Karpas-422 (cell line): ENCODE measurements at regions not wholly inside any gene's neighbourhood (a gene's known extent, or its start where the extent isn't known, plus 50 kb on each side); places are given as distances from the start of the nearest gene placed in this dataset.

ENCODE experiments used
- DNase-seq: peaks from one replicate; pipeline ENCODE4 v3.0.0-alpha.2; 2015
- H2AFZ ChIP-seq: fragments of 200-600 bp; sonication (generic); 2 replicates; pipeline ENCODE4 v1.6.1; 2014; ENCODE audit warnings: antibody characterized with exemption, low read length, mixed read lengths
- H3K27ac ChIP-seq: fragments of 200-600 bp; sonication (generic); 2 replicates; pipeline ENCODE4 v1.5.1; 2014; ENCODE audit warnings: mild to moderate bottlenecking, low read length, moderate library complexity
- H3K27me3 ChIP-seq: fragments of 200-600 bp; sonication (generic); 2 replicates; pipeline ENCODE4 v1.6.1; 2014; ENCODE audit warnings: low read length, mixed read lengths
- H3K36me3 ChIP-seq: fragments of 200-600 bp; sonication (generic); 2 replicates; pipeline ENCODE4 v1.6.1; 2014; ENCODE audit warnings: low read length, mixed read lengths; ENCODE audit not compliant: insufficient read depth
- H3K4me1 ChIP-seq: fragments of 200-600 bp; sonication (generic); 2 replicates; pipeline ENCODE4 v1.6.1; 2014; ENCODE audit warnings: mild to moderate bottlenecking, low read length, mixed read lengths
- H3K4me2 ChIP-seq: fragments of 200-600 bp; sonication (generic); 2 replicates; pipeline ENCODE4 v1.6.1; 2014; ENCODE audit warnings: low read length, low read depth, mild to moderate bottlenecking; ENCODE audit not compliant: poor library complexity, severe bottlenecking
- H3K4me3 ChIP-seq: fragments of 200-600 bp; sonication (generic); 2 replicates; pipeline ENCODE4 v1.5.1; 2014; ENCODE audit warnings: mild to moderate bottlenecking, antibody characterized with exemption, low read length, mixed read lengths
- H3K79me2 ChIP-seq: fragments of 200-600 bp; sonication (generic); 2 replicates; pipeline ENCODE4 v1.6.1; 2014; ENCODE audit warnings: mild to moderate bottlenecking, low read length, mixed read lengths
- H3K9ac ChIP-seq: fragments of 200-600 bp; sonication (generic); 2 replicates; pipeline ENCODE4 v1.6.0; 2014; ENCODE audit warnings: low read length
- H3K9me2 ChIP-seq: fragments of 200-600 bp; sonication (generic), shearing (Covaris generic); replicated peaks from 2 replicates; pipeline ENCODE4 v1.6.0; 2014; ENCODE audit warnings: mild to moderate bottlenecking, low read length, moderate library complexity; ENCODE audit not compliant: insufficient read depth
- H3K9me3 ChIP-seq: fragments of 300-700, 200-600 bp; sonication (generic); 2 replicates; pipeline ENCODE4 v1.6.1; 2014; ENCODE audit warnings: low read length, mixed read lengths
- H4K20me1 ChIP-seq: fragments of 200-600 bp; sonication (generic); 2 replicates; pipeline ENCODE4 v1.6.1; 2014; ENCODE audit warnings: mild to moderate bottlenecking, antibody characterized with exemption, low read length, low read depth; ENCODE audit not compliant: insufficient read depth

DNA sequence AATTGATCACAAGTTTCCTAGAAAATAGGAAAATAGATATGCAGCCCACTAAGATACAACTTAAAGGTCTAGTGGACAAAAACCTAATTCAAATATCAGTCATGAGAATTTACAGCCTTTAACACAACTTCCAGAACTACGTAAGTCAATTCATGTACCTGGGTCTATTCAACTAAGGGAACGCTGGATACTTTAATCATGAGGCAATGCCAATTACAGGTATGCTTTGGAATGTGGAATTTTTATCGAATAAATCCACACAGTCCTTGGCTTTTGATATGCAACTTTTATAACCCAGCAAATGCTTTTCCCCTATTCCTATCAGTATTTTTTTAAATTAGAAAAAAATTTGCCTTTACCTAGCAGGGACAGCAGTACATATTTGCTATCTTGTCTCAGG, 289.5 kb upstream of the FAT3 start:
- Histone ChIP-seq H3K4me3 (no peak overlapping the region), H3K9ac (no peak overlapping the region), H3K4me1 (no peaks in the 10 kb centered on the region), H3K27ac (no peak overlapping the region), H3K9me2 (no peaks in the 10 kb centered on the region), H3K4me2 (no peak overlapping the region), H3K36me3 (no peaks in the 10 kb centered on the region), H3K9me3 (peaks cover 68% of the 10 kb centered on the region), H3K27me3 (no peaks in the 10 kb centered on the region), H2AFZ (no peak overlapping the region), H3K79me2 (no peaks in the 10 kb centered on the region), H4K20me1 (no peaks in the 10 kb centered on the region)
- no peak for DNase-seq

DNA sequence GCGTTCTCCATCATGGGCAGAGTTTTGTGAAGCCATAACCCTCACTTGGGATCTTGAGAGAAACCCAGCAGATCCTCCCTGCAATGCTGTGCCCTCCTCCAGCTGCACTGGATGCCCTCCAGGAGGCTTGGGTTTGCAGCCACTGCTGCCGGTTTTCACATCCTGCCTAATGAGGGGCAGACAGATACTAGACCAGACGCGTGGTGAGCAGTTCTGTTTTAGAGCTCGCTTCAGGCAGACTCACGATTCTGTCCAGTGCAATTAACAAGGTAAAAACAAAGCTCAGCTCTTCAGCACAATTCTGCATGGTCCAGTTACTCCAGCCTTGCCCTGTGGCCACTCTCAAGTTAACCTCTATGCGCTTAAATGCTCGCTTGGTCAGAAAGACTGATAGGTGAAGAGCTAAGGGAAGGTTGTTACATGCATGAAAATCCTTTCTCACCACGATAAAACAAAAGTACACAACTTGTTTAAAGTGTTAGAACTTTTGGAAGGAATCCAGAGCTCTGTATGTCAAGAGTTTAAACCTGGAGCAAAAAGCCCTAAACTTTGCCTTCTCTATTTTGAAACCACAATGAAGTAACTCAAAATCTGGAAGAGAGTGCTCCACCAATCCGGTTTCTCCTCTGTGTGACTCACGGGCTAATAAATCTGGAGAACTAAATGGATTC, 292.3 kb upstream of the FAT3 start:
- no peaks in the 10 kb centered on the region for H4K20me1 ChIP-seq
- no peak overlapping the region for H3K27ac ChIP-seq
- no peaks in the 10 kb centered on the region for H3K9me2 ChIP-seq
- H3K4me1 ChIP-seq = no peaks in the 10 kb centered on the region
- no peak for DNase-seq
- no peak overlapping the region for H3K9ac ChIP-seq
- no peaks in the 10 kb centered on the region for H3K79me2 ChIP-seq
- H3K27me3 ChIP-seq = no peaks in the 10 kb centered on the region
- H2AFZ ChIP-seq = no peak overlapping the region
- no peaks in the 10 kb centered on the region for H3K36me3 ChIP-seq
- H3K4me2 ChIP-seq = no peak overlapping the region
- H3K9me3 ChIP-seq = peaks cover 53% of the 10 kb centered on the region
- H3K4me3 ChIP-seq = no peak overlapping the region

DNA sequence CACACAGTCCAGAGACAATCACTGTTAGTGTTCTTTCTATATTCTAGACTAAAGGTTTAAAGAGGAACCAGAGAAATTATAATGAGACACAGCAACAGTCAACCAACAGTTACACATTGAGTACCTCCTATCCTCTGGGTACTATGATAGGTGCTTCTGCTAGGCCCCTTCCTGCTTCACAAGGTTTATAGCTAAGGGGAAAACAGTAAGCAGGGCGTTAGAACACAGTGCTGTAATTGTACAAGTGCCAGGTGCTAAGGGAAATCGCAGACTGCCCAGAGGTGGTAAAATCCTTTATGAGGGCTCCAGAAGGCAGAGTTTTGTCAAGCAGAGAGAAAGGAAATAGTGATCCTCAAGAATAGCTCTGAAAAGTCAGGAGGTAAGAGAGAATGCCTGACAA, 297.2 kb upstream of the FAT3 start:
- no peaks in the 10 kb centered on the region for H3K4me1 ChIP-seq
- H3K79me2 ChIP-seq = no peaks in the 10 kb centered on the region
- H3K27me3 ChIP-seq = no peaks in the 10 kb centered on the region
- H4K20me1 ChIP-seq = no peaks in the 10 kb centered on the region
- no peak overlapping the region for H3K4me3 ChIP-seq
- H3K9ac ChIP-seq = no peak overlapping the region
- no peaks in the 10 kb centered on the region for H3K36me3 ChIP-seq
- no peak overlapping the region for H3K4me2 ChIP-seq
- peaks cover 55% of the 10 kb centered on the region for H3K9me3 ChIP-seq
- H2AFZ ChIP-seq = no peak overlapping the region
- no peak overlapping the region for H3K27ac ChIP-seq
- no peaks in the 10 kb centered on the region for H3K9me2 ChIP-seq
- DNase-seq = no peak

DNA sequence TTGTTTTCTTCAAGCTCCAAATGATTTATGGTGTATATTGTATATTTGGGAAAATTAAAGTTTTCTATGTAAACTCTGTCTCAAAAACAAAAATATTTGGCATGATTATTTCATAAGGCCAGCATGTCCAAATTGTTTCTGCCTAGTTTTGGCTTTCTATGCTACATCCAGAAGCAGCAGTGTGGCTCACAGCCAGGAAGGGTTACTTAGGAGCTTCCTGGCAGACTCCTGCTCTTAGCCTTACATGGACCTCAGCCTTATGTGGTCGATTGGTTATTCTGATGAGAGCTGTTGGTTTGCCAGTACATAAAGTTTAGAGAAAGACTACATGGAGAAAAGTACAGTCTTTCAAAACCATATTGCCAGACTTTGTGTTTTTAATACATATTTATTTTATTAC, 297.7 kb upstream of the FAT3 start:
- Histone ChIP-seq H3K4me3 (no peak overlapping the region), H3K4me1 (no peaks in the 10 kb centered on the region), H3K27ac (no peak overlapping the region), H3K4me2 (no peak overlapping the region), H4K20me1 (no peaks in the 10 kb centered on the region), H3K9ac (no peak overlapping the region), H3K27me3 (no peaks in the 10 kb centered on the region), H2AFZ (no peak overlapping the region), H3K79me2 (no peaks in the 10 kb centered on the region), H3K9me3 (peaks cover 55% of the 10 kb centered on the region), H3K9me2 (no peaks in the 10 kb centered on the region), H3K36me3 (no peaks in the 10 kb centered on the region)
- no peak for DNase-seq

DNA sequence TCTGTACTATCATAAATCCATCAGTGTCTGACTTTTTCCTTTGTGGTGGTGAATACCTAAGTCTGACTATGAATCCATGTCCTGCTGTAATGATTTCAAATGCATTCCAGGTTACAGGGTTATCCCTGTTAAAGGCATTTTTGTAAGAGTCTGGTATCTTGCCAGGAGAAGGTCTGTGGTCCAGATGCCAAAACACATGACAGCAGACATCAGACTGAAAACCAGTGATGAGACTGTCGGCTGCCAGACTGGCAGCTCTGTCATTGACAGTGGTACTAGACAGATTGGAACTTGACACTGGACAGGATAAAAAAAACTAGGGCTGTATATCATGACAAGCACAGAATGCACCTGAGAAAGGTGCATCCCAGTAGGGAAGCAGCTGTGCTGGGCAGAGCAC, 301.8 kb upstream of the FAT3 start:
- H3K9me2 ChIP-seq = no peaks in the 10 kb centered on the region
- H3K9me3 ChIP-seq = peaks cover 56% of the 10 kb centered on the region
- no peak overlapping the region for H3K4me2 ChIP-seq
- no peaks in the 10 kb centered on the region for H4K20me1 ChIP-seq
- H3K9ac ChIP-seq = no peak overlapping the region
- H3K79me2 ChIP-seq = no peaks in the 10 kb centered on the region
- H3K27ac ChIP-seq = no peak overlapping the region
- H3K4me3 ChIP-seq = no peak overlapping the region
- DNase-seq = no peak
- no peaks in the 10 kb centered on the region for H3K27me3 ChIP-seq
- H3K4me1 ChIP-seq = no peaks in the 10 kb centered on the region
- no peaks in the 10 kb centered on the region for H3K36me3 ChIP-seq
- no peak overlapping the region for H2AFZ ChIP-seq

DNA sequence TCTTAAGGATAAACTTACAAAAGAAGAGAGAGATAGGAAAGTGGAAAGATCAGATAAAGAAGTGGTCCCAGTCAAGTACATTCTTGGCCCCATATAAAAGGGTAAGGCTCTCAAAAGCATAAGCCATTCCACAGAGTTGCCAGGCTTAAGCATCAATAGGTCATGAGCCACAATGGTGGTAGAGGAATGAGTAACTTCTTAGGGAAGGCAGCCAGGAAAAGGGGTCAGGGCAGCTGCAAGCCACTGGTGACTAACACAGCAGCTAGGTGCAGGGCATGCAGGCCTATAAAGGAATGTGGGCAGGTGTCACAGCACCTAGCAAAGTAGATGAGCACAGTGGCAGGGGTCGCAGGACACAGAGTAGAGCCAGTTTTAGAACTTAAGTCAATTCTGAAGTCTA, 302.6 kb upstream of the FAT3 start:
- no peak overlapping the region for H3K9ac ChIP-seq
- no peak overlapping the region for H2AFZ ChIP-seq
- no peaks in the 10 kb centered on the region for H3K9me2 ChIP-seq
- H4K20me1 ChIP-seq = no peaks in the 10 kb centered on the region
- DNase-seq = no peak
- H3K36me3 ChIP-seq = no peaks in the 10 kb centered on the region
- no peaks in the 10 kb centered on the region for H3K79me2 ChIP-seq
- no peak overlapping the region for H3K27ac ChIP-seq
- H3K4me1 ChIP-seq = no peaks in the 10 kb centered on the region
- peaks cover 52% of the 10 kb centered on the region for H3K9me3 ChIP-seq
- H3K4me2 ChIP-seq = no peak overlapping the region
- no peaks in the 10 kb centered on the region for H3K27me3 ChIP-seq
- no peak overlapping the region for H3K4me3 ChIP-seq

DNA sequence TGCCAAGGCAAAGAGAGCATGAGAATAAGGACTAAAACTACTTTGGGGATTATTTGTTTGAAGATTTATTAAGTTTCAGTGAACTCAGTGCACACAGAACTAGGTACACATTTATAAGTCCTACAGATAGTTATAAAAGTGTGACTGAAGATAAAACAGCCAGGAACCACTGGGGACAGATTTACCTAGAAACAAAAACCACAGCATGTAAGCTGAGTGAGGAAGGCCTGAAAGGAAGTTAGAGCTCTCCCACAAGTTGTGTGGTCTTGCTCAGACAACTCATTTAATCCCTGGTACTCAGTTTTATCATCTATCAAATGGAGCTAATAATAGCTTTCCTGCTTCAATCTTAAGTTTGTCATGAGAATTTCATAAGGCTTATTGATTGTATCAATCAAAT, 311.2 kb upstream of the FAT3 start:
- Histone ChIP-seq H3K27me3 (no peaks in the 10 kb centered on the region), H3K4me3 (no peak overlapping the region), H4K20me1 (no peaks in the 10 kb centered on the region), H3K79me2 (no peaks in the 10 kb centered on the region), H3K36me3 (no peaks in the 10 kb centered on the region), H3K9me3 (peaks cover 57% of the 10 kb centered on the region), H2AFZ (no peak overlapping the region), H3K9me2 (no peaks in the 10 kb centered on the region), H3K4me2 (no peak overlapping the region), H3K4me1 (no peaks in the 10 kb centered on the region), H3K9ac (no peak overlapping the region), H3K27ac (no peak overlapping the region)
- DNase-seq = no peak

DNA sequence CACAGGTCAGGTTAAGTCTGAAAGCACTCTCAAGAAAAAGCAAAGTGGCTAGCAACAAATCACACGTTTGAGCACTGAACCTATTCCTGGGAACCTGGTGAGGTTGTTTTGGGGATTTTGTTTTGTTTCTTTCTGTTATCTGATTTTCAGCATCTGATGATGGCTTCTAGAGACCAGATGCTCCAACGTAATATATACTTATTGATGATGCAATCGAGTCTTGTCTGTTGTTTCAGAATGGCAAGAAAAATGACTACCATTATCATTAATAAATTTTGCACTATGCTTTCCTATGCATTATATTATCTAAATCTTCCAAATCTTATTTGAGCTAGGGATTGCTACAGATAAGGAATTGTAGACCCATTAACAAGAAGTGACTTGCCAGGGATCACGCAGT, 312.3 kb upstream of the FAT3 start:
- H3K36me3 ChIP-seq = no peaks in the 10 kb centered on the region
- H3K4me2 ChIP-seq = no peak overlapping the region
- H3K27ac ChIP-seq = no peak overlapping the region
- no peak overlapping the region for H3K9ac ChIP-seq
- no peaks in the 10 kb centered on the region for H3K79me2 ChIP-seq
- H3K9me3 ChIP-seq = peaks cover 63% of the 10 kb centered on the region
- no peaks in the 10 kb centered on the region for H3K4me1 ChIP-seq
- DNase-seq = no peak
- H3K27me3 ChIP-seq = no peaks in the 10 kb centered on the region
- H3K4me3 ChIP-seq = no peak overlapping the region
- H3K9me2 ChIP-seq = no peaks in the 10 kb centered on the region
- no peak overlapping the region for H2AFZ ChIP-seq
- no peaks in the 10 kb centered on the region for H4K20me1 ChIP-seq
